Neural crest cell (in vitro differentiated cells): ENCODE measurements at regions not wholly inside any gene's neighbourhood (a gene's known extent, or its start where the extent isn't known, plus 50 kb on each side); places are given as distances from the start of the nearest gene placed in this dataset.

Experiments
- DNase-seq: peaks from one replicate; pipeline ENCODE4 v3.0.0; 2021; ENCODE audit warnings: low read depth, mixed read lengths, low spot score
- H3K27ac Mint-ChIP-seq: one replicate; pipeline ENCODE4 v1.8.0; 2021; ENCODE audit warnings: mild to moderate bottlenecking, mixed read lengths; ENCODE audit not compliant: unreplicated experiment
- H3K27me3 Mint-ChIP-seq: 2 replicates; pipeline ENCODE4 v1.8.0; 2021; ENCODE audit warnings: low read depth, mild to moderate bottlenecking, mixed read lengths
- H3K36me3 Mint-ChIP-seq: 2 replicates; pipeline ENCODE4 v1.8.0; 2021; ENCODE audit warnings: low read depth, mild to moderate bottlenecking, mixed read lengths
- H3K4me1 Mint-ChIP-seq: 2 replicates; pipeline ENCODE4 v1.8.0; 2021; ENCODE audit warnings: mixed read lengths
- H3K4me3 Mint-ChIP-seq: one replicate; pipeline ENCODE4 v1.8.0; 2021; ENCODE audit warnings: mild to moderate bottlenecking, mixed read lengths
- H3K9me3 Mint-ChIP-seq: 2 replicates; pipeline ENCODE4 v1.8.0; 2021; ENCODE audit warnings: mixed read lengths
- CTCF ChIP-seq: fragments of 200-600 bp; sonication (generic); conservative IDR thresholded peaks from 2 replicates; pipeline ENCODE4 v1.5.0; 2021; ENCODE audit warnings: antibody characterized with exemption, mild to moderate bottlenecking

GRCh38 chr1:99115231-99115630 lies 110.6 kb upstream of the PLPPR5 start:
- no peak for DNase-seq
- Mint-ChIP-seq H3K4me3 (no peak overlapping the region), H3K36me3 (no peaks in the 10 kb centered on the region), H3K27me3 (no peaks in the 10 kb centered on the region), H3K4me1 (no peaks in the 10 kb centered on the region), H3K27ac (no peak overlapping the region), H3K9me3 (peaks cover 3% of the 10 kb centered on the region)
- TF ChIP-seq CTCF, result no peak

GRCh38 chr1:99119188-99119587 lies 114.5 kb upstream of the PLPPR5 start:
- no peaks in the 10 kb centered on the region for H3K9me3 Mint-ChIP-seq
- no peak overlapping the region for H3K27ac Mint-ChIP-seq
- no peak for DNase-seq
- H3K4me1 Mint-ChIP-seq, result no peaks in the 10 kb centered on the region
- H3K27me3 Mint-ChIP-seq, result no peaks in the 10 kb centered on the region
- H3K36me3 Mint-ChIP-seq, result no peaks in the 10 kb centered on the region
- H3K4me3 Mint-ChIP-seq, result no peak overlapping the region
- no peak for TF ChIP-seq CTCF

- Mint-ChIP-seq H3K27me3 (no peaks in the 10 kb centered on the region), H3K27ac (no peak overlapping the region), H3K4me1 (no peaks in the 10 kb centered on the region), H3K9me3 (peaks cover 7% of the 10 kb centered on the region), H3K4me3 (no peak overlapping the region), H3K36me3 (no peaks in the 10 kb centered on the region)
- no peak for TF ChIP-seq CTCF
- DNase-seq, result no peak
These were observed 117.4 kb upstream of the PLPPR5 start for GRCh38 chr1:99122039-99122438.

GRCh38 chr1:99123936-99124335 lies 119.3 kb upstream of the PLPPR5 start:
- Mint-ChIP-seq H3K4me3 (no peak overlapping the region), H3K9me3 (peaks cover 18% of the 10 kb centered on the region), H3K27me3 (no peaks in the 10 kb centered on the region), H3K27ac (no peak overlapping the region), H3K4me1 (no peaks in the 10 kb centered on the region), H3K36me3 (no peaks in the 10 kb centered on the region)
- no peak for DNase-seq
- no peak for TF ChIP-seq CTCF

GRCh38 chr1:99131546-99131945 lies 126.9 kb upstream of the PLPPR5 start:
- H3K9me3 Mint-ChIP-seq, result peaks cover 17% of the 10 kb centered on the region

More at GRCh38 chr1:99131546-99131945, 126.9 kb upstream of the PLPPR5 start:
- no peak for DNase-seq
- Mint-ChIP-seq H3K4me3 (no peak overlapping the region), H3K27me3 (no peaks in the 10 kb centered on the region), H3K27ac (no peak overlapping the region), H3K36me3 (no peaks in the 10 kb centered on the region), H3K4me1 (peaks cover 12% of the 10 kb centered on the region)
- no peak for TF ChIP-seq CTCF
